ENCODE measurements at regions not wholly inside any gene's neighbourhood (a gene's known extent, or its start where the extent isn't known, plus 50 kb on each side); places are given as distances from the start of the nearest gene placed in this dataset.
"Not testable (repeated sequence)": the region's sequence is repeated elsewhere in the genome, so short reads cannot be mapped to it uniquely, and the experiment has no call there.

DNA sequence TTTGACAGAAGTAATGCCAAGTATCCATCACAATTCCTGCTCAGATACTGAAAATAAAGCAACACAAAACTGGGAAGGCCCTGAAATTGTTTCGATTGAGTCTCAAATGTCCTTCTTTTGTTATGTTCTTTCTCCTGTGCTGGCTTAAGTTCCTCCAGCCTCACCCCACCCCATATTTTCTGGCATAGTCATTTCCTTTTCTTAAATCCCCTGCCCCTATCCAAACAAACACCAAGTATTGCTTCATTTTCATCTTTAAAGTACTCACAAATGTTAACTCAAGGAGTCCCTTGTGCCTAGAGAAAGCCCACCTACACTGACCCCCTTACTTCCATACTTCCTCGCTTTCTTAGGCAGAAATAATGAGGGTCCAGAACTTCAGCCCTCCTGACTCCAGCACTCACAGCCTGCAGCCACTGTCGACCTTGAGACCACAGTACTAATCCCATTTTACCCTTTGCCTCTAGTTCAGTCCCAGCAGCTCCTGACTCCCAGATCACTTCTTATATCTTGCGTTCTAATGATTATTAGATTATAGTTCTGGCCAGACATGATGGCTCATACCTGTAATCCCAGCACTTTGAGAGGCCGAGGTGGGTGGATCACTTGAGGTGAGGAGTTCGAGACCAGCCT lies 73.2 kb upstream of the ST8SIA6 start:
- TF ChIP-seq, protein P1, sequence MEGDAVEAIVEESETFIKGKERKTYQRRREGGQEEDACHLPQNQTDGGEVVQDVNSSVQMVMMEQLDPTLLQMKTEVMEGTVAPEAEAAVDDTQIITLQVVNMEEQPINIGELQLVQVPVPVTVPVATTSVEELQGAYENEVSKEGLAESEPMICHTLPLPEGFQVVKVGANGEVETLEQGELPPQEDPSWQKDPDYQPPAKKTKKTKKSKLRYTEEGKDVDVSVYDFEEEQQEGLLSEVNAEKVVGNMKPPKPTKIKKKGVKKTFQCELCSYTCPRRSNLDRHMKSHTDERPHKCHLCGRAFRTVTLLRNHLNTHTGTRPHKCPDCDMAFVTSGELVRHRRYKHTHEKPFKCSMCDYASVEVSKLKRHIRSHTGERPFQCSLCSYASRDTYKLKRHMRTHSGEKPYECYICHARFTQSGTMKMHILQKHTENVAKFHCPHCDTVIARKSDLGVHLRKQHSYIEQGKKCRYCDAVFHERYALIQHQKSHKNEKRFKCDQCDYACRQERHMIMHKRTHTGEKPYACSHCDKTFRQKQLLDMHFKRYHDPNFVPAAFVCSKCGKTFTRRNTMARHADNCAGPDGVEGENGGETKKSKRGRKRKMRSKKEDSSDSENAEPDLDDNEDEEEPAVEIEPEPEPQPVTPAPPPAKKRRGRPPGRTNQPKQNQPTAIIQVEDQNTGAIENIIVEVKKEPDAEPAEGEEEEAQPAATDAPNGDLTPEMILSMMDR (IDR thresholded peaks at IDR 0.05; ENCODE audit: poor library complexity, severe bottlenecking): no peak
- Histone ChIP-seq H3K27ac (ENCODE audit: poor library complexity, severe bottlenecking) (peak overlapping the region; percentile 96), H3K9me3 (ENCODE audit: severe bottlenecking) (no peaks in the 10 kb centered on the region), H3K4me1 (ENCODE audit: insufficient read depth, poor library complexity, severe bottlenecking) (peaks cover 21% of the 10 kb centered on the region), H3K4me3 (ENCODE audit: severe bottlenecking) (no peak overlapping the region), H3K27me3 (ENCODE audit: insufficient read depth, poor library complexity, severe bottlenecking) (no peaks in the 10 kb centered on the region), H3K36me3 (ENCODE audit: low read depth) (no peaks in the 10 kb centered on the region)
- ATAC-seq (ENCODE audit: low read depth) (peak; percentile 99), DNase-seq (ENCODE audit: low spot score) (no peak)

DNA sequence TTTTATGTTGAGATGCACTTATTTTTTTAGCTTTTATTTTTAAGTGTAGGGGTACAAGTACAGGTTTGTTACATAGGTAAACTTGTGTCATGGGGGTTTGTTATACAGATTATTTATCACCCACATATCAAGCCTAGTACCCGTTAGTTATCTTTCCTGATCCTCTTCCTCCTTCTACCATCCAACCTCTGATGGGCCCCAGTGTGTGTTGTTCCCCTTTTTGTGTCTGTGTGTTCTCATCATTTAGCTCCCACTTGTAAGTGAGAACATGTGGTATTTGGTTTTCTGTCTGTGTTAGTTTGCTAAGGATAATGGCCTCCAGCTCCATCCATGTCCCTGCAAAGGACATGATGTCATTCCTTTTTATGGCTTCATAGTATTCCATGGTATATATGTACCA lies 72.2 kb upstream of the ST8SIA6 start:
- H3K27me3 ChIP-seq (ENCODE audit: insufficient read depth, poor library complexity, severe bottlenecking); H3K4me3 ChIP-seq (ENCODE audit: severe bottlenecking); H3K36me3 ChIP-seq (ENCODE audit: low read depth); H3K9me3 ChIP-seq (ENCODE audit: severe bottlenecking); DNase-seq (ENCODE audit: low spot score); ATAC-seq (ENCODE audit: low read depth): not testable (repeated sequence)
- Histone ChIP-seq H3K4me1 (ENCODE audit: insufficient read depth, poor library complexity, severe bottlenecking) (peaks cover 21% of the 10 kb centered on the region), H3K27ac (ENCODE audit: poor library complexity, severe bottlenecking) (peak overlapping the region; percentile 96)

DNA sequence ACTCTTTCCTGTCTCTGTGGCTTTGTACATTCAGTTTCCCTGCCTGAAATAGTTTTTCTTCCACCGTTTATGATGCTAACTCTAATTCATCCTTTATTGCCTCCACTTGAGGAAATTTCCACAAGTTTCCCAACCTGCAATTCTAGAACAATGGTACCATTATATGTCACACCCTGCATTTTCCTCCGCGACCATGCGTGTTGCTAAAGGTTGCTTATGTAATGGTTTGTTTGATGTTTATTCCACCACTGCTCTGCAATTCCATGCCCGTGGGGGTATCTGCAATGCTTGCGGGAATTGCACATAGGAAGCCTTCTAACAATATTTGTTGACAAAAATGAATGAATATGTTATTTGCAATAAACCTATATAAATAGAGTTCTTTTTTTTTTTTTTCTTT lies 69.5 kb upstream of the ST8SIA6 start:
- peaks cover 21% of the 10 kb centered on the region for H3K4me1 ChIP-seq (ENCODE audit: insufficient read depth, poor library complexity, severe bottlenecking)
- no peak overlapping the region for H3K27ac ChIP-seq (ENCODE audit: poor library complexity, severe bottlenecking)
- no peaks in the 10 kb centered on the region for H3K9me3 ChIP-seq (ENCODE audit: severe bottlenecking)
- no peak overlapping the region for H3K4me3 ChIP-seq (ENCODE audit: severe bottlenecking)
- TF ChIP-seq, protein P1 (IDR thresholded peaks at IDR 0.05; ENCODE audit: poor library complexity, severe bottlenecking): no peak
- no peaks in the 10 kb centered on the region for H3K36me3 ChIP-seq (ENCODE audit: low read depth)
- H3K27me3 ChIP-seq (ENCODE audit: insufficient read depth, poor library complexity, severe bottlenecking): no peaks in the 10 kb centered on the region
- DNase-seq (ENCODE audit: low spot score) (no peak), ATAC-seq (ENCODE audit: low read depth) (no peak)

DNA sequence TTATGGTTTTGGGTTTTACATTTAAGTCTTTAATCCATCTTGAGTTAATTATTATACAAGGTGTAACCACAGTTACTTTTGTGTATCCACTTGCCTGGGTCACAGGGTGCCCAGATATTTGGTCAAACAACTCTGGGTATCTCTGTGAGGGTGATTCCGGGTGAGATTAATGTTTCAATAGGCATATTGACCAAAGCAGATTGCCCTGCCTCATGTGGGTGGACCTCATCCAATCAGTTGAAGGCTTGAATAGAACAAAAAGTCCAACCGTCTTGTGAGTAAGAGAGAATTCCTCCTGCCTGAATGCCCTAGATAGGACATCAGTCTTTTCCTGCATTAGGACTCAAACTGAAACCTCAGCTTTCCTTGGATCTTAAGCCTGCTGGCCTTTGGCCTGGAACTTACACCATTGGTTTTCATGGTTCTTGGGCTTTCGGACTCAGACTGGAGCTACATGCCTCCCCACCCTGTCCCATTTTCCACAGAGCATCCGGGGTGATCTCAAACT lies 68.9 kb upstream of the ST8SIA6 start:
- ATAC-seq (ENCODE audit: low read depth): no peak
- no peaks in the 10 kb centered on the region for H3K36me3 ChIP-seq (ENCODE audit: low read depth)
- DNase-seq (ENCODE audit: low spot score): no peak
- no peak overlapping the region for H3K27ac ChIP-seq (ENCODE audit: poor library complexity, severe bottlenecking)
- H3K27me3 ChIP-seq (ENCODE audit: insufficient read depth, poor library complexity, severe bottlenecking): no peaks in the 10 kb centered on the region
- TF ChIP-seq, protein P1 (IDR thresholded peaks at IDR 0.05; ENCODE audit: poor library complexity, severe bottlenecking): no peak
- no peak overlapping the region for H3K4me3 ChIP-seq (ENCODE audit: severe bottlenecking)
- H3K4me1 ChIP-seq (ENCODE audit: insufficient read depth, poor library complexity, severe bottlenecking): peaks cover 18% of the 10 kb centered on the region
- no peaks in the 10 kb centered on the region for H3K9me3 ChIP-seq (ENCODE audit: severe bottlenecking)

DNA sequence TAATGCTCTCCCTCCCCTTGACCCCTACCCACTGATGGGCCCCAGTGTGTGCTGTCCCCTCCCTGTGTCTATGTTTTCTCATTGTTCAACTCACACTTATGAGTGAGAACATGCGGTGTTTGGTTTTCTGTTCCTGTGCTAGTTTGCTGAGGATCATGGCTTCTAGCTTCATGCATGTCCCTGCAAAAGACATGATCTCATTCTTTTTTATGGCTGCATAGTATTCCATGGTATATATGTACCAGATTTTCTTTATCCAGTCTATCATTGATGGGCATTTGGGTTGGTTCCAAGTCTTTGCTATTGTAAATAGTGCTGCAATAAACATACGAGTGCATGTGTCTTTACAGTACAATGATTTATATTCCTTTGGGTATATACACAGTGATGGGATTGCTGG lies 67.9 kb upstream of the ST8SIA6 start:
- not testable (repeated sequence) for H3K9me3 ChIP-seq (ENCODE audit: severe bottlenecking); H3K4me1 ChIP-seq (ENCODE audit: insufficient read depth, poor library complexity, severe bottlenecking); H3K27ac ChIP-seq (ENCODE audit: poor library complexity, severe bottlenecking); H3K27me3 ChIP-seq (ENCODE audit: insufficient read depth, poor library complexity, severe bottlenecking); H3K36me3 ChIP-seq (ENCODE audit: low read depth); DNase-seq (ENCODE audit: low spot score); H3K4me3 ChIP-seq (ENCODE audit: severe bottlenecking); ATAC-seq (ENCODE audit: low read depth)

DNA sequence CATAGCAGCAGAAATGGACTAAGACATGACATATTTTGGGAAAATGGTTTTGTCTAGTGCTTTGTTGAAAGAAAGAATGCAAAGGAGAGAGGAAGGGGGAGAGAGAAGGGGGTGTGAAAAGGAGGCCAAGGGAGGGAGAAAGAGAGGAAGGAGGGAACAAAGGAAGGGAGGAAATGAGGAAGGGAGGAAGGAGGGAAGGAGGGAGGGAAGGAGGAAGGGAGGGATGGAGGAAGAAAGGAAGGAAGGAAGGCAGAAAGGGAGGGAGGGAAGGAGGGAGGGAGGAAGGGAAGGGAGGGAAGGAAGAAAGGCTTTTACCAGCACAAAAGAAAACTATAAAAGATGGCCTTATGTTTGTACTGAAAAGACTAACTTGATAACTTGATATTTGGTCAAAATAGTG lies 65.1 kb upstream of the ST8SIA6 start:
- DNase-seq (ENCODE audit: low spot score) (no peak), ATAC-seq (ENCODE audit: low read depth) (no peak)
- TF ChIP-seq, protein P1 (IDR thresholded peaks at IDR 0.05; ENCODE audit: poor library complexity, severe bottlenecking): no peak
- Histone ChIP-seq H3K4me1 (ENCODE audit: insufficient read depth, poor library complexity, severe bottlenecking) (no peaks in the 10 kb centered on the region), H3K9me3 (ENCODE audit: severe bottlenecking) (no peaks in the 10 kb centered on the region), H3K27ac (ENCODE audit: poor library complexity, severe bottlenecking) (no peak overlapping the region), H3K36me3 (ENCODE audit: low read depth) (no peaks in the 10 kb centered on the region), H3K4me3 (ENCODE audit: severe bottlenecking) (no peak overlapping the region), H3K27me3 (ENCODE audit: insufficient read depth, poor library complexity, severe bottlenecking) (no peaks in the 10 kb centered on the region)

Measured in RWPE2 (cell line).